PC-3 (cell line): ENCODE measurements at regions not wholly inside any gene's neighbourhood (a gene's known extent, or its start where the extent isn't known, plus 50 kb on each side); places are given as distances from the start of the nearest gene placed in this dataset.

Experiments
- CTCF ChIP-seq: fragments of 300-600 bp; sonication (generic); conservative IDR thresholded peaks from 2 replicates; pipeline ENCODE4 v1.5.1; 2017; ENCODE audit warnings: antibody characterized with exemption, low read depth, mild to moderate bottlenecking, low read length
- EZH2 ChIP-seq: fragments of 300-600 bp; sonication (generic); IDR thresholded peaks from one replicate; pipeline ENCODE4 v1.6.1; 2017; ENCODE audit warnings: antibody characterized with exemption, mild to moderate bottlenecking, low read length; ENCODE audit not compliant: unreplicated experiment
- EZH2phosphoT487 ChIP-seq: fragments of 300-600 bp; sonication (generic); IDR thresholded peaks from 2 replicates; pipeline ENCODE4 v1.6.1; 2018; ENCODE audit warnings: mild to moderate bottlenecking, antibody characterized with exemption, low read length, borderline replicate concordance

- no peak for TF ChIP-seq CTCF
- no peak for TF ChIP-seq EZH2
- TF ChIP-seq EZH2phosphoT487: no peak
Measured at GRCh38 chr15:62495670-62496614, 330.9 kb upstream of the C2CD4B start.
